Activated T-helper 1 cell treated with anti-CD3 and anti-CD28 coated beads, Interleukin-12 subunit alpha, Interleukin-12 subunit beta, Interleukin-2, Interleukin-4 antibody, amounts not matched to agents 30 ng/mL and 10 ng/mL and 1 ng/mL, durations not matched to agents 14 hours and 24 hours and 36 hours (primary cell): ENCODE measurements at regions not wholly inside any gene's neighbourhood (a gene's known extent, or its start where the extent isn't known, plus 50 kb on each side); places are given as distances from the start of the nearest gene placed in this dataset.
"Not testable (repeated sequence)": the region's sequence is repeated elsewhere in the genome, so short reads cannot be mapped to it uniquely, and the experiment has no call there.

ENCODE experiments used
- DNase-seq: peaks from one replicate; pipeline ENCODE4 v3.0.0; 2021; ENCODE audit warnings: low spot score
- H3K27ac Mint-ChIP-seq: one replicate; pipeline ENCODE4 v1.8.0; 2021; ENCODE audit warnings: mild to moderate bottlenecking, mixed read lengths
- H3K27me3 Mint-ChIP-seq: one replicate; pipeline ENCODE4 v1.8.0; 2022; ENCODE audit warnings: mild to moderate bottlenecking, moderate library complexity, mixed read lengths; ENCODE audit not compliant: insufficient read depth
- H3K36me3 Mint-ChIP-seq: one replicate; pipeline ENCODE4 v1.8.0; 2021; ENCODE audit warnings: low read depth, mixed read lengths
- H3K4me1 Mint-ChIP-seq: one replicate; pipeline ENCODE4 v1.8.0; 2021; ENCODE audit warnings: low read depth, mixed read lengths
- H3K4me3 Mint-ChIP-seq: one replicate; pipeline ENCODE4 v1.8.0; 2021; ENCODE audit warnings: mild to moderate bottlenecking, moderate library complexity, mixed read lengths
- H3K9me3 Mint-ChIP-seq: one replicate; pipeline ENCODE4 v1.8.0; 2021; ENCODE audit warnings: mixed read lengths
- intact Hi-C: fragments of 100-400 bp; cut with micrococcal nuclease; formaldehyde crosslinking; loops from one replicate; pipeline ENCODE4 v1.15.1; 2024

- DNase-seq, result no peak
- H3K27ac Mint-ChIP-seq, result no peak overlapping the region
- H3K4me1 Mint-ChIP-seq, result peaks cover 8% of the 10 kb centered on the region
- no peak overlapping the region for H3K4me3 Mint-ChIP-seq
- H3K9me3 Mint-ChIP-seq, result no peaks in the 10 kb centered on the region
- H3K27me3 Mint-ChIP-seq, result peaks cover 4% of the 10 kb centered on the region
- intact Hi-C loops, result no loop called here
- no peaks in the 10 kb centered on the region for H3K36me3 Mint-ChIP-seq
Measured at GRCh38 chr2:11077411-11077810, 77.9 kb upstream of the SLC66A3 start.

- Mint-ChIP-seq H3K27ac (no peak overlapping the region), H3K9me3 (no peaks in the 10 kb centered on the region), H3K4me3 (no peak overlapping the region), H3K36me3 (no peaks in the 10 kb centered on the region), H3K27me3 (peaks cover 4% of the 10 kb centered on the region), H3K4me1 (no peaks in the 10 kb centered on the region)
- intact Hi-C loops, result no loop called here
- DNase-seq, result no peak
Measured at GRCh38 chr2:11079136-11079824, 76.0 kb upstream of the SLC66A3 start.

- no peaks in the 10 kb centered on the region for H3K36me3 Mint-ChIP-seq
- H3K4me1 Mint-ChIP-seq, result no peaks in the 10 kb centered on the region
- no peak overlapping the region for H3K4me3 Mint-ChIP-seq
- no peak overlapping the region for H3K27ac Mint-ChIP-seq
- no peak for DNase-seq
- intact Hi-C loops, result no loop called here
- H3K9me3 Mint-ChIP-seq, result no peaks in the 10 kb centered on the region
- H3K27me3 Mint-ChIP-seq, result peaks cover 11% of the 10 kb centered on the region
Measured at GRCh38 chr2:11080253-11081115, 74.8 kb upstream of the SLC66A3 start.

GRCh38 chr2:11082880-11083279 lies 72.4 kb upstream of the SLC66A3 start:
- DNase-seq, result no peak
- H3K27ac Mint-ChIP-seq, result no peak overlapping the region
- intact Hi-C loops, result no loop called here
- peaks cover 25% of the 10 kb centered on the region for H3K27me3 Mint-ChIP-seq
- H3K4me3 Mint-ChIP-seq, result no peak overlapping the region
- no peaks in the 10 kb centered on the region for H3K9me3 Mint-ChIP-seq
- H3K36me3 Mint-ChIP-seq, result no peaks in the 10 kb centered on the region
- no peaks in the 10 kb centered on the region for H3K4me1 Mint-ChIP-seq

- H3K27ac Mint-ChIP-seq, H3K36me3 Mint-ChIP-seq, H3K4me3 Mint-ChIP-seq, H3K9me3 Mint-ChIP-seq, DNase-seq, H3K4me1 Mint-ChIP-seq, intact Hi-C loops: not testable (repeated sequence)
- peaks cover 27% of the 10 kb centered on the region for H3K27me3 Mint-ChIP-seq
Measured at GRCh38 chr2:11088821-11089220, 66.4 kb upstream of the SLC66A3 start.

- H3K27ac Mint-ChIP-seq, result no peak overlapping the region
- no peak for DNase-seq
- intact Hi-C loops, result no loop called here
- H3K4me1 Mint-ChIP-seq, result no peaks in the 10 kb centered on the region
- no peak overlapping the region for H3K4me3 Mint-ChIP-seq
- H3K9me3 Mint-ChIP-seq, result no peaks in the 10 kb centered on the region
- peaks cover 32% of the 10 kb centered on the region for H3K27me3 Mint-ChIP-seq
- no peaks in the 10 kb centered on the region for H3K36me3 Mint-ChIP-seq
Measured at GRCh38 chr2:11090187-11090586, 65.1 kb upstream of the SLC66A3 start.

GRCh38 chr2:11092701-11093335 lies 62.4 kb upstream of the SLC66A3 start:
- Mint-ChIP-seq H3K4me1 (no peaks in the 10 kb centered on the region), H3K27me3 (peaks cover 17% of the 10 kb centered on the region), H3K27ac (no peak overlapping the region), H3K9me3 (no peaks in the 10 kb centered on the region), H3K36me3 (no peaks in the 10 kb centered on the region), H3K4me3 (no peak overlapping the region)
- intact Hi-C loops, result no loop called here
- DNase-seq, result no peak

GRCh38 chr2:11093467-11093866 lies 61.8 kb upstream of the SLC66A3 start:
- Mint-ChIP-seq H3K4me1 (no peaks in the 10 kb centered on the region), H3K4me3 (no peak overlapping the region), H3K27me3 (peaks cover 22% of the 10 kb centered on the region), H3K9me3 (no peaks in the 10 kb centered on the region), H3K27ac (no peak overlapping the region), H3K36me3 (no peaks in the 10 kb centered on the region)
- intact Hi-C loops, result no loop called here
- DNase-seq, result no peak

- Mint-ChIP-seq H3K9me3 (no peaks in the 10 kb centered on the region), H3K4me3 (no peak overlapping the region), H3K4me1 (no peaks in the 10 kb centered on the region), H3K27me3 (peaks cover 22% of the 10 kb centered on the region), H3K27ac (no peak overlapping the region), H3K36me3 (no peaks in the 10 kb centered on the region)
- intact Hi-C loops, result no loop called here
- DNase-seq, result no peak
Measured at GRCh38 chr2:11094021-11094810, 61.1 kb upstream of the SLC66A3 start.

GRCh38 chr2:11096591-11096990 lies 58.7 kb upstream of the SLC66A3 start:
- H3K27me3 Mint-ChIP-seq, result peaks cover 22% of the 10 kb centered on the region
- H3K4me1 Mint-ChIP-seq, result no peaks in the 10 kb centered on the region
- H3K4me3 Mint-ChIP-seq, result no peak overlapping the region
- no peaks in the 10 kb centered on the region for H3K36me3 Mint-ChIP-seq
- no peak overlapping the region for H3K27ac Mint-ChIP-seq
- no peak for DNase-seq
- intact Hi-C loops, result no loop called here
- no peaks in the 10 kb centered on the region for H3K9me3 Mint-ChIP-seq

- no peak for DNase-seq
- Mint-ChIP-seq H3K27me3 (peaks cover 25% of the 10 kb centered on the region), H3K9me3 (no peaks in the 10 kb centered on the region), H3K36me3 (no peaks in the 10 kb centered on the region), H3K4me3 (no peak overlapping the region), H3K4me1 (no peaks in the 10 kb centered on the region), H3K27ac (no peak overlapping the region)
- intact Hi-C loops, result no loop called here
Measured at GRCh38 chr2:11097038-11097720, 58.1 kb upstream of the SLC66A3 start.

GRCh38 chr2:11097854-11098387 lies 57.3 kb upstream of the SLC66A3 start:
- no peak overlapping the region for H3K4me3 Mint-ChIP-seq
- no peaks in the 10 kb centered on the region for H3K36me3 Mint-ChIP-seq
- H3K4me1 Mint-ChIP-seq, result peaks cover 2% of the 10 kb centered on the region
- no peaks in the 10 kb centered on the region for H3K9me3 Mint-ChIP-seq
- no peak overlapping the region for H3K27ac Mint-ChIP-seq
- DNase-seq, result no peak
- H3K27me3 Mint-ChIP-seq, result peaks cover 26% of the 10 kb centered on the region
- intact Hi-C loops, result no loop called here
